NCI-H1694 (cell line): ENCODE measurements at regions not wholly inside any gene's neighbourhood (a gene's known extent, or its start where the extent isn't known, plus 50 kb on each side); places are given as distances from the start of the nearest gene placed in this dataset.
A peak's percentile ranks its signal among the peaks of the same experiment; 100 is the strongest.
"Not testable (repeated sequence)": the region's sequence is repeated elsewhere in the genome, so short reads cannot be mapped to it uniquely, and the experiment has no call there.

Experiments used
- DNase-seq: peaks from one replicate; lab custom pipeline; 2025; lab: John Stamatoyannopoulos, UW

GRCh38 chr3:89932882-89933281 lies 825.5 kb downstream of the EPHA3 start:
- no peak for DNase-seq

GRCh38 chr3:89944461-89944860 lies 837.0 kb downstream of the EPHA3 start:
- DNase-seq = not testable (repeated sequence)

- no peak for DNase-seq
Measured at GRCh38 chr3:89946884-89947283, 839.5 kb downstream of the EPHA3 start.

GRCh38 chr3:89947337-89947954 lies 840.0 kb downstream of the EPHA3 start:
- DNase-seq = no peak

GRCh38 chr3:89948008-89948407 lies 840.6 kb downstream of the EPHA3 start:
- DNase-seq = no peak

GRCh38 chr3:89950772-89951171 lies 843.4 kb downstream of the EPHA3 start:
- no peak for DNase-seq

- no peak for DNase-seq
Measured at GRCh38 chr3:89954137-89954536, 846.7 kb downstream of the EPHA3 start.

- DNase-seq = no peak
Measured at GRCh38 chr3:89955156-89955555, 847.7 kb downstream of the EPHA3 start.

GRCh38 chr3:89957451-89957850 lies 850.0 kb downstream of the EPHA3 start:
- no peak for DNase-seq

- DNase-seq = not testable (repeated sequence)
Measured at GRCh38 chr3:89958163-89958562, 850.7 kb downstream of the EPHA3 start.

GRCh38 chr3:89964347-89964746 lies 856.9 kb downstream of the EPHA3 start:
- DNase-seq = no peak

GRCh38 chr3:89966877-89967665 lies 859.6 kb downstream of the EPHA3 start:
- DNase-seq = no peak

- DNase-seq = no peak
Measured at GRCh38 chr3:89971329-89971728, 863.9 kb downstream of the EPHA3 start.

GRCh38 chr3:89973156-89973555 lies 865.7 kb downstream of the EPHA3 start:
- no peak for DNase-seq

GRCh38 chr3:89974903-89975519 lies 867.6 kb downstream of the EPHA3 start:
- DNase-seq = no peak

GRCh38 chr3:89983449-89983848 lies 876.0 kb downstream of the EPHA3 start:
- DNase-seq = no peak

- DNase-seq = no peak
Measured at GRCh38 chr3:90005281-90005847, 897.9 kb downstream of the EPHA3 start.

- peak; percentile 55 for DNase-seq
Measured at GRCh38 chr3:90007778-90008499, 900.5 kb downstream of the EPHA3 start.

GRCh38 chr3:90010341-90010740 lies 902.9 kb downstream of the EPHA3 start:
- DNase-seq = no peak

GRCh38 chr3:90011131-90011530 lies 903.7 kb downstream of the EPHA3 start:
- DNase-seq = no peak

GRCh38 chr3:90011596-90011995 lies 904.2 kb downstream of the EPHA3 start:
- no peak for DNase-seq

- DNase-seq = no peak
Measured at GRCh38 chr3:90011996-90012395, 904.6 kb downstream of the EPHA3 start.
